NCI-H524 (cell line): ENCODE measurements at regions not wholly inside any gene's neighbourhood (a gene's known extent, or its start where the extent isn't known, plus 50 kb on each side); places are given as distances from the start of the nearest gene placed in this dataset.
A peak's percentile ranks its signal among the peaks of the same experiment; 100 is the strongest.

ENCODE experiments used
- DNase-seq, 2 experiments: peaks; one replicate each; lab custom pipeline; 2025; lab: John Stamatoyannopoulos, UW

DNA sequence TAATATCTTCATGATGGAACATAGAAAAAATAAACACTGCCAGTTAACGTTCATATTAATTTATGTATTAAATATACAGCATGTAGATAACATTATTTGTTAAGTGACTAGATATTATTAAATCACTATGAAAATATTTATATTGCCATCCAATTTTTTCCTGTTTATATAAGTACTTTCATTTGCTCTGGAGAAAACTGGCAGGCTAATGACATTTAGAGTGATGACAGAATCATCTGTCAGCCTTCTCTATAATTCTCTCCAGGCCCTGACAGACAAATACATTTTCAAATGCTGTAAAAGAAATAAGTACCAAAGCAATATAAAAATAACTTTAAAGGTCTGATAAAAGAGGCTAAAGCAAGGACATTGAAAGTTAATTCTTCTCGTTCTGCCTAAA, 2556.7 kb upstream of the PCDH20 start:
- DNase-seq: no peak

- DNase-seq: no peak
Observed at GRCh38 chr13:63954683-63955082, 2539.0 kb upstream of the PCDH20 start.

- DNase-seq: no peak
Observed at GRCh38 chr13:63948045-63948444, 2532.4 kb upstream of the PCDH20 start.

DNA sequence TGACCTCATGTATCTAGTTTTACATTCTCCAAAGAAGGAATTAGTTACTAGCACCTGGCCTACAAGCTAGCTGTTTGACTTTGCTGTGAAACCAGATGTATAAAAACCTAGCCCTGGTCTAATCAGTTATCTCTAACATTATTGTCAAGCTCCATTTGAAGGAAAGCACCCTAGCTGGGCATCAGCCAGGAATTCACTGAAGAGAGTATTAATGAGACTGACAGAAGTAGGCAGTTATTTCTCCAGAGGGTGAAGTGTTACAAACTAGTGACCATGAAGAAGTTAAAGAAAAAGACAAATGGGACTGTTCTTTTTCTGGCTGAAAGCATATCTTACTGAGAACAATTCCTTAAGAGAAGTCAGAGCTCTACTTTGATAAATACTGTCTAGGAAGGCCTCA, 2529.3 kb upstream of the PCDH20 start:
- DNase-seq: no peak

DNA sequence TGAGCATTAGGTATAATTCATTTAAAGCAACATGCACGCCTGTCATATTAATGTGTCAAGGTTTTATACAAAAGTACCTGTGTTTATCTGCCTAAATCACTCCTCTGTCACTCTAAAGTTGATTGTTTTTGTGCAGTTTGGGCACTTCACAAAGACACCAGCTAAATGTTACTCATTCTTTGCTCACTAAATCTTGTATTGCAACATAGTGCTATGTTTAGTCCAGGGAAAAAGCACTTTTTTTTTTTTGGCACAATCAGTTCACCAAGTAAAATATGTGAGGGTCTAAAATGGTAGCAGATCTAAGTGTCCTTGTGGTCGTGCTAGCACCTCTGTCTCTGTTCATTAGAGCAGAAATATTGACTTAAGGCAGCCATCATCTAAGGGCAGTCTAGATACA, 2526.7 kb upstream of the PCDH20 start:
- DNase-seq: no peak

DNA sequence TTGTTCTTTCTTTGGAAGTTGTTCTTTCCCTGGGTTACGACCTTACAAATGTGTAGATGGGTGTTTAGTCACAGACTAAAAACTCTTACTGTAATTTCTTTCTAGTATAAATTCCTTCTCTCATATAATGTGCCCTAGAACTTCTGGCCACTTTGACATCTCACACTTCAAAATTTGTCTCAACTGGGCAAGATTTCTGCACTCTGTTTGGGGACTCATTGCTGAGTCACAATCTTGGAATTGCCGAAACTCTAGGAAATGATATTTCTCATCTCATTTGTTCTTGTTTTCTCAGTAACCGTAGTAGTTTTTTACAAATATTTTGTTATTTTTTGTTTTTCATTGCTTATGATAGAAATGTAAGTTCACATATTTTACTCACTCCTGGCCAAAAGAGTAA, 2523.2 kb upstream of the PCDH20 start:
- no peak for DNase-seq

- DNase-seq: peak; percentile 9 to 40
Observed at GRCh38 chr13:63910511-63910910, 2494.9 kb upstream of the PCDH20 start.

GRCh38 chr13:63909726-63910375, 2494.2 kb upstream of the PCDH20 start:
- no peak for DNase-seq

DNA sequence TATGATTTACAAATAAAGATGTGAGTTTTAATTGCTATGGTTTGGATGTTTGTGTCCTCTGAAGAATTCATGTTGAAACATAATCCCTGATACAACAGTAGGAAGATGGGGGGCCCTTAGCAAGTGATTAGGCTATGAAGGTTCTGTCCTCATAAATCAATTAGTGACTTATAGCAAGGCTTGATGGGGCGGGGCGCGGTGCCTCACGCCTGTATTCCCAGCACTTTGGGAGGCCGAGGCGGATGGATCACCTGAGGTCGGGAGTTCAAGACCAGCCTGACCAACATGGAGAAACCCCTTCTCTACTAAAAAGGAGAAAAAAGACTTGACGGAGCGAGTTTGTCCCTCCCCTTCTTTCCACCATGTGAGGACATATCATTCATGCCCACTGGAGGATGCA, 2486.5 kb upstream of the PCDH20 start:
- DNase-seq: no peak

GRCh38 chr13:63901630-63902029, 2486.0 kb upstream of the PCDH20 start:
- DNase-seq: no peak

DNA sequence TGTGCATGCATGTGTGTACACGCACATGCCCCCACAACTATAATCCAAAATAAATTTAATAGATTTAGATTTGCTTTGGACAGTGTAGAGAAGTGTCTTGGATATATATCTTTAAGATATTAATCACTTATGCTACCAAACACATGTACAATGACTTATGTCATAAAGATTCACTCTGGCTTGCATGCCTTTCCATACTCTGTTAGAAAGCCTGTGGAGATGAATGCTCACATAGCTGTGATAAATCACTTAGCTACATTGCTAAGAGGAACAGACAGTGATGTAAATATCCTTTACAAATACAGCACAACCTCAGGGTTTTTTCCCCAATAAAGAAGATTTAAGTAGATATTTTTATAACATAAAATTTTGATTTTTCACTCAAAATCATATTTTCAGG, 2484.8 kb upstream of the PCDH20 start:
- DNase-seq: no peak

GRCh38 chr13:63896321-63896720, 2480.7 kb upstream of the PCDH20 start:
- no peak for DNase-seq

DNA sequence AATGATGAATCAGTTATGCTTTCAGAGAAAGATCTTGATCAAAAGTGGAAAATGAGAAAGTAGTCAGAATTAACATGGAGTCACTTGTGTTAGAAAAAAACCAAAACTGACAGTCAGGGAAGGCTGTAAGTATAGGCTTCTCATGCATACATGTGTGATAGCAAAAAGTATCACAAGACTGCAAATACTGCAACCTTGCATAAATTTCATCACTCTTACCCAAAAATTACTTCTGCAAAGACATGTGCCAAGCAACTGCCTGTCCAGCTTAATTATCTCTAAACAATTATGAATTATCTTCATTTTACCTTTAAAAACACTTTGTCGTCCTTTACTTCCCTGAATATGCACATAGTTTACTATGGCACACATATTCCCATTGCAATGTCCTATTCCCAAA, 2466.4 kb upstream of the PCDH20 start:
- no peak for DNase-seq

DNA sequence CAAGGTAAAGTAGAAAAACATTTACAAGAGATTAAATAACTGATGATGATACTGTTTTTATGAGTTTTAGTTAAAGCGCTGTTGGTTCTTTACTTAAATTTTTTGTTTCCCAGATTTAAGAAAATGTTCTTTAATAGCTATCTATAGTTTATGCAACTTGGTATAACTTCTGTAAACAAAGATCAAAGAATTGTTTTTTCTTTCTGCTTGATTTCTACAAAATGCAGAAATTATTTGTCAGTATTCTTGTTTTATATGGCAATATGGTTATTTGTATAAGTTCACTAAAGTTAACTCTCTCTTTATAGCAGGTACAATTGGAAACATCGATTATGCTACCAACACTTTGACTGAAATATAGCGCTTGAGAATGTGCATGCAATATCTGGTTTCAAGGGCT, 2465.1 kb upstream of the PCDH20 start:
- no peak for DNase-seq

GRCh38 chr13:63873936-63874335, 2458.3 kb upstream of the PCDH20 start:
- DNase-seq: no peak

- no peak for DNase-seq
Observed at GRCh38 chr13:63864171-63864902, 2448.7 kb upstream of the PCDH20 start.

DNA sequence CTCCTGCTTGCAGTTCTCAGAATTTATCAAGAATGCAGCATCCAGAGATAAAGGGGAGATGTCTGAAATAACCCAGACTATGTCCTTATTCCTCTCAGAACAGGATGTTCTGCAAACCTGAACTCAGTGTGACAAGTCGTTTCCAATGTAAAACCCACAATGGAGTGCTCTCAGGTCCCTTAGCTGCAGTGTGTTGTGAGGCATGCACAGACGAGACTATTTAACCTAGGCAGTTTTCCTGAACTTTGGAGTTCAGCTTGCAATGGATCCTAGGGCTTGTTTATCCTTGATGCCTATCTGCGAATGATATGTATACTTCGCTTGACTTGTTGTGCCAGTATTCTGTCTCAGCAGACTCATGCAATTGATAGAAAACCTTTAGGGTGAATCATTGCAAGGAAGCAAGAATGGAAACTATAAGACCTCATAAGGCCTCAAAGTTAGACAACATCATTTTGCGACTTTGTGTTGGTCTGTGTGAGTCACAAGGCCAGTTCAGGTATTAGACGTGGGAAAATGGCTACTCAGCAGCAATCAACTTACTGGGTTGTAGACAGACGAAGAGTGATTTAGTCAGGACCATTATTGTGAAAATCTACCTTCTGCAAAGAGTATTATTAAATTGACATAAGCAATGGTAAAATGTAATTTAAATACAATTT, 2439.9 kb upstream of the PCDH20 start:
- DNase-seq: no peak

GRCh38 chr13:63853816-63854215, 2438.2 kb upstream of the PCDH20 start:
- DNase-seq: no peak

DNA sequence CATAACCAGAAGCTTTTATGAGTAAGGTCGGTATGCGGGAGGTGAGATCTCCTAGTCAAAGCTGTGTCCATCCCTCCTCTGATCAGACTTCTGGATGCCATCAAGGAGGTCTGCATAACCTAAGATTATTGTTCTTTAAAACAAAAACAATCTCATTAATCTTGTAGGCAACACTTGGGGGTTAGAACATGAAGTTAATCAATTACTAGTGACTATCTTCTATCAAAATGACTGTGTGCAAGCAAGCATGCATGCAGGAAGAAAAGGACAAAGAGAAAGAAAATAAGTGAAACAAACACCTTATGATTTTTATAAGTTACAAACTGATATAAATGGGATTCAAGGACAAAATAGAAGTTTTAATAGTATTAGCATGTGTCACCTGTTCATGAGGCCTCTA, 2435.9 kb upstream of the PCDH20 start:
- no peak for DNase-seq

- DNase-seq: no peak
Observed at GRCh38 chr13:63843766-63844699, 2428.4 kb upstream of the PCDH20 start.

DNA sequence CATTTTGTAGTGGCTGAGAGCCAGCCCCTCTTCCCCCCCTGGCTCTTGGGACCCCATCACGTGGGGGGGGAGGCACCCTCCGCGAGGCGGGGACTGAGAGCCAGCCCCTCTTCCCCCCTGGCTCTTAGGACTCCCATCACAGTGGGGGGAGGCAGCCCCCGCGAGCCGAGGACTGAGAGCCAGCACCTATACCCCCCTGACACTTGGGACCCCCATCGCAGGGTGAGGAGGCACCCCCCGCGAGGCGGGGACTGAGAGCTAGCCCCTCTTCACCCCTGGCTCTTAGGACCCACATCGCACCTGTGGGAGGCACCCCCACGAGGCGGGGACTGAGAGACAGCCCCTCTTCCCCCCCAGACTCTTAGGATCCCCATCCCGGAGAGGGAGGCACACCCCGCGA, 2426.5 kb upstream of the PCDH20 start:
- no peak for DNase-seq
